ENCODE measurements at regions not wholly inside any gene's neighbourhood (a gene's known extent, or its start where the extent isn't known, plus 50 kb on each side); places are given as distances from the start of the nearest gene placed in this dataset.

- no peaks in the 10 kb centered on the region for H3K9me3 ChIP-seq (ENCODE audit: control insufficient read depth, low read length)
- no peak overlapping the region for H2AK5ac ChIP-seq (ENCODE audit: low read length, severe bottlenecking)
- H3K18ac ChIP-seq (ENCODE audit: low read depth in 1 of 2, low read length in 2 of 2): no peak overlapping the region
These were observed 291.6 kb downstream of the TLE1 start for GRCh38 chr9:81397481-81398381.

GRCh38 chr9:81396528-81396927, 292.8 kb downstream of the TLE1 start:
- peak; percentile 44 for DNase-seq
- 60% methylated on average over 9 of the region's 9 CpGs for WGBS

More at GRCh38 chr9:81397481-81398381, 291.6 kb downstream of the TLE1 start:
- H3K4me3 ChIP-seq (ENCODE audit: insufficient read depth in 1 of 2, low read depth in 1 of 2, low read length in 2 of 2): no peak overlapping the region
- H2BK15ac ChIP-seq (ENCODE audit: low read depth, poor library complexity, severe bottlenecking): no peak overlapping the region
- peak; percentile 71 for DNase-seq
- no peak overlapping the region for H3K27ac ChIP-seq (ENCODE audit: low read length, poor library complexity, severe bottlenecking)
- no peak overlapping the region for H2BK12ac ChIP-seq (ENCODE audit: low read length in 2 of 2)
- H3K23ac ChIP-seq (ENCODE audit: low read length in 2 of 2): no peak overlapping the region
- WGBS: 32% methylated on average over 8 of the region's 9 CpGs
- no peak overlapping the region for H4K91ac ChIP-seq (ENCODE audit: low read length)
- no peaks in the 10 kb centered on the region for H3K4me1 ChIP-seq (ENCODE audit: control insufficient read depth, insufficient read depth, low read depth, low read length)
- no peaks in the 10 kb centered on the region for H3K27me3 ChIP-seq (ENCODE audit: control insufficient read depth in 1 of 2, insufficient read depth in 1 of 2, low read length in 2 of 2)
- H2AFZ ChIP-seq (ENCODE audit: low read depth, low read length): no peak overlapping the region
- H3K79me1 ChIP-seq (replicated peaks; ENCODE audit: low read length, poor library complexity, severe bottlenecking): no peaks in the 10 kb centered on the region
- peak overlapping the region; percentile 29 for H2BK120ac ChIP-seq (ENCODE audit: low read depth, low read length)
- H2BK5ac ChIP-seq (ENCODE audit: low read depth, low read length, poor library complexity, severe bottlenecking): no peak overlapping the region
- no peak overlapping the region for H3K4me2 ChIP-seq (ENCODE audit: low read length, poor library complexity, severe bottlenecking)
- peak overlapping the region in 1 of 2 experiments; percentile 6 for H3K4ac ChIP-seq (ENCODE audit: low read depth in 1 of 2, low read length in 2 of 2)
- no peak overlapping the region for H3K14ac ChIP-seq (ENCODE audit: low read length in 2 of 2)
- no peak overlapping the region for H4K8ac ChIP-seq (ENCODE audit: low read length)
- no peaks in the 10 kb centered on the region for H3K36me3 ChIP-seq (ENCODE audit: control insufficient read depth in 1 of 2, insufficient read depth in 2 of 2, low read depth in 1 of 2, low read length in 2 of 2)
- no peak overlapping the region for H3K9ac ChIP-seq (ENCODE audit: low read length)

GRCh38 chr9:81395676-81396054, 293.7 kb downstream of the TLE1 start:
- Histone ChIP-seq H3K79me1 (replicated peaks; ENCODE audit: low read length, poor library complexity, severe bottlenecking) (no peaks in the 10 kb centered on the region), H4K91ac (ENCODE audit: low read length) (peak overlapping the region; percentile 79), H3K23ac (ENCODE audit: low read length in 2 of 2) (no peak overlapping the region), H3K4me1 (ENCODE audit: control insufficient read depth, insufficient read depth, low read depth, low read length) (no peaks in the 10 kb centered on the region), H3K4me2 (ENCODE audit: low read length, poor library complexity, severe bottlenecking) (no peak overlapping the region), H3K18ac (ENCODE audit: low read depth in 1 of 2, low read length in 2 of 2) (peak overlapping the region; percentile 64 to 77), H2BK5ac (ENCODE audit: low read depth, low read length, poor library complexity, severe bottlenecking) (no peak overlapping the region), H3K9me3 (ENCODE audit: control insufficient read depth, low read length) (no peaks in the 10 kb centered on the region), H4K8ac (ENCODE audit: low read length) (peak overlapping the region; percentile 19), H2BK15ac (ENCODE audit: low read depth, poor library complexity, severe bottlenecking) (no peak overlapping the region), H3K27ac (ENCODE audit: low read length, poor library complexity, severe bottlenecking) (no peak overlapping the region), H3K4ac (ENCODE audit: low read depth in 1 of 2, low read length in 2 of 2) (peak overlapping the region; percentile 75 to 76), H2AFZ (ENCODE audit: low read depth, low read length) (no peak overlapping the region), H3K4me3 (ENCODE audit: insufficient read depth in 1 of 2, low read depth in 1 of 2, low read length in 2 of 2) (no peak overlapping the region), H3K9ac (ENCODE audit: low read length) (no peak overlapping the region), H3K14ac (ENCODE audit: low read length in 2 of 2) (no peak overlapping the region), H2BK120ac (ENCODE audit: low read depth, low read length) (no peak overlapping the region), H3K27me3 (ENCODE audit: control insufficient read depth in 1 of 2, insufficient read depth in 1 of 2, low read length in 2 of 2) (no peaks in the 10 kb centered on the region), H2AK5ac (ENCODE audit: low read length, severe bottlenecking) (no peak overlapping the region), H3K36me3 (ENCODE audit: control insufficient read depth in 1 of 2, insufficient read depth in 2 of 2, low read depth in 1 of 2, low read length in 2 of 2) (no peaks in the 10 kb centered on the region), H2BK12ac (ENCODE audit: low read length in 2 of 2) (peak overlapping the region; percentile 62 to 87)
- DNase-seq: no peak
- 100% methylated on average over 1 of the region's 4 CpGs for whole genome bisulfite sequencing

More at GRCh38 chr9:81396528-81396927, 292.8 kb downstream of the TLE1 start:
- Histone ChIP-seq H3K4ac (ENCODE audit: low read depth in 1 of 2, low read length in 2 of 2) (no peak overlapping the region), H2BK12ac (ENCODE audit: low read length in 2 of 2) (peak overlapping the region in 1 of 2 experiments; percentile 18), H3K23ac (ENCODE audit: low read length in 2 of 2) (no peak overlapping the region), H3K18ac (ENCODE audit: low read depth in 1 of 2, low read length in 2 of 2) (peak overlapping the region; percentile 46), H3K79me1 (replicated peaks; ENCODE audit: low read length, poor library complexity, severe bottlenecking) (no peaks in the 10 kb centered on the region), H3K27ac (ENCODE audit: low read length, poor library complexity, severe bottlenecking) (no peak overlapping the region), H2AFZ (ENCODE audit: low read depth, low read length) (no peak overlapping the region), H4K8ac (ENCODE audit: low read length) (no peak overlapping the region), H3K4me3 (ENCODE audit: insufficient read depth in 1 of 2, low read depth in 1 of 2, low read length in 2 of 2) (no peak overlapping the region), H3K9ac (ENCODE audit: low read length) (no peak overlapping the region), H4K91ac (ENCODE audit: low read length) (no peak overlapping the region), H2BK120ac (ENCODE audit: low read depth, low read length) (peak overlapping the region; percentile 8), H3K4me2 (ENCODE audit: low read length, poor library complexity, severe bottlenecking) (no peak overlapping the region), H2BK15ac (ENCODE audit: low read depth, poor library complexity, severe bottlenecking) (no peak overlapping the region), H2AK5ac (ENCODE audit: low read length, severe bottlenecking) (no peak overlapping the region), H3K4me1 (ENCODE audit: control insufficient read depth, insufficient read depth, low read depth, low read length) (no peaks in the 10 kb centered on the region), H3K36me3 (ENCODE audit: control insufficient read depth in 1 of 2, insufficient read depth in 2 of 2, low read depth in 1 of 2, low read length in 2 of 2) (no peaks in the 10 kb centered on the region), H3K14ac (ENCODE audit: low read length in 2 of 2) (no peak overlapping the region), H3K27me3 (ENCODE audit: control insufficient read depth in 1 of 2, insufficient read depth in 1 of 2, low read length in 2 of 2) (no peaks in the 10 kb centered on the region), H2BK5ac (ENCODE audit: low read depth, low read length, poor library complexity, severe bottlenecking) (no peak overlapping the region), H3K9me3 (ENCODE audit: control insufficient read depth, low read length) (no peaks in the 10 kb centered on the region)

GRCh38 chr9:81394881-81395675, 294.3 kb downstream of the TLE1 start:
- Histone ChIP-seq H3K27me3 (ENCODE audit: control insufficient read depth in 1 of 2, insufficient read depth in 1 of 2, low read length in 2 of 2) (no peaks in the 10 kb centered on the region), H3K4me2 (ENCODE audit: low read length, poor library complexity, severe bottlenecking) (no peak overlapping the region), H3K14ac (ENCODE audit: low read length in 2 of 2) (no peak overlapping the region), H3K79me1 (replicated peaks; ENCODE audit: low read length, poor library complexity, severe bottlenecking) (no peaks in the 10 kb centered on the region), H3K4me1 (ENCODE audit: control insufficient read depth, insufficient read depth, low read depth, low read length) (peaks cover 2% of the 10 kb centered on the region), H2BK5ac (ENCODE audit: low read depth, low read length, poor library complexity, severe bottlenecking) (no peak overlapping the region), H2AFZ (ENCODE audit: low read depth, low read length) (no peak overlapping the region), H2BK15ac (ENCODE audit: low read depth, poor library complexity, severe bottlenecking) (no peak overlapping the region), H3K36me3 (ENCODE audit: control insufficient read depth in 1 of 2, insufficient read depth in 2 of 2, low read depth in 1 of 2, low read length in 2 of 2) (no peaks in the 10 kb centered on the region), H3K18ac (ENCODE audit: low read depth in 1 of 2, low read length in 2 of 2) (no peak overlapping the region), H2BK12ac (ENCODE audit: low read length in 2 of 2) (no peak overlapping the region), H3K27ac (ENCODE audit: low read length, poor library complexity, severe bottlenecking) (no peak overlapping the region), H3K9me3 (ENCODE audit: control insufficient read depth, low read length) (no peaks in the 10 kb centered on the region), H3K4me3 (ENCODE audit: insufficient read depth in 1 of 2, low read depth in 1 of 2, low read length in 2 of 2) (no peak overlapping the region), H2AK5ac (ENCODE audit: low read length, severe bottlenecking) (no peak overlapping the region), H4K91ac (ENCODE audit: low read length) (no peak overlapping the region), H4K8ac (ENCODE audit: low read length) (no peak overlapping the region), H3K4ac (ENCODE audit: low read depth in 1 of 2, low read length in 2 of 2) (peak overlapping the region in 1 of 2 experiments; percentile 75), H3K23ac (ENCODE audit: low read length in 2 of 2) (no peak overlapping the region), H2BK120ac (ENCODE audit: low read depth, low read length) (no peak overlapping the region), H3K9ac (ENCODE audit: low read length) (no peak overlapping the region)
- DNase-seq: peak; percentile 50
- no CpG with 5 or more reads among the region's 3 CpGs for WGBS

Data from mesenchymal stem cell (in vitro differentiated cells and primary cell).